Smooth muscle cell of the brain vasculature (primary cell): ENCODE measurements at regions not wholly inside any gene's neighbourhood (a gene's known extent, or its start where the extent isn't known, plus 50 kb on each side); places are given as distances from the start of the nearest gene placed in this dataset.

Experiments used
- DNase-seq: peaks from one replicate; pipeline ENCODE4 v3.0.0-alpha.2; 2012; ENCODE audit warnings: low read depth, low spot score

- no peak for DNase-seq
Measured at GRCh38 chr22:27114186-27114585, 456.8 kb downstream of the MIAT start.

GRCh38 chr22:27115410-27115809 lies 458.0 kb downstream of the MIAT start:
- DNase-seq = no peak

GRCh38 chr22:27115816-27116256 lies 458.4 kb downstream of the MIAT start:
- DNase-seq = no peak

- no peak for DNase-seq
Measured at GRCh38 chr22:27116312-27117086, 459.1 kb downstream of the MIAT start.

GRCh38 chr22:27120036-27120435 lies 462.6 kb downstream of the MIAT start:
- no peak for DNase-seq

GRCh38 chr22:27122574-27122973 lies 465.2 kb downstream of the MIAT start:
- no peak for DNase-seq

GRCh38 chr22:27123880-27124279 lies 466.5 kb downstream of the MIAT start:
- no peak for DNase-seq

GRCh38 chr22:27124351-27124966 lies 467.1 kb downstream of the MIAT start:
- no peak for DNase-seq

- no peak for DNase-seq
Measured at GRCh38 chr22:27125539-27125938, 468.2 kb downstream of the MIAT start.

GRCh38 chr22:27127911-27128310 lies 470.5 kb downstream of the MIAT start:
- DNase-seq = no peak

- DNase-seq = no peak
Measured at GRCh38 chr22:27128461-27129085, 471.2 kb downstream of the MIAT start.

- DNase-seq = no peak
Measured at GRCh38 chr22:27129266-27129665, 471.9 kb downstream of the MIAT start.

- no peak for DNase-seq
Measured at GRCh38 chr22:27130906-27131305, 473.5 kb downstream of the MIAT start.

GRCh38 chr22:27131346-27131745 lies 474.0 kb downstream of the MIAT start:
- DNase-seq = no peak

GRCh38 chr22:27132400-27132799 lies 475.0 kb downstream of the MIAT start:
- DNase-seq = no peak

- no peak for DNase-seq
Measured at GRCh38 chr22:27133019-27133431, 475.6 kb downstream of the MIAT start.

- no peak for DNase-seq
Measured at GRCh38 chr22:27133681-27134314, 476.4 kb downstream of the MIAT start.

- DNase-seq = peak; percentile 20
Measured at GRCh38 chr22:27134315-27134701, 476.9 kb downstream of the MIAT start.

GRCh38 chr22:27135031-27135981 lies 477.9 kb downstream of the MIAT start:
- no peak for DNase-seq

GRCh38 chr22:27136596-27136995 lies 479.2 kb downstream of the MIAT start:
- DNase-seq = no peak

- DNase-seq = no peak
Measured at GRCh38 chr22:27137871-27138337, 480.5 kb downstream of the MIAT start.
